ENCODE measurements at regions not wholly inside any gene's neighbourhood (a gene's known extent, or its start where the extent isn't known, plus 50 kb on each side); places are given as distances from the start of the nearest gene placed in this dataset.

DNA sequence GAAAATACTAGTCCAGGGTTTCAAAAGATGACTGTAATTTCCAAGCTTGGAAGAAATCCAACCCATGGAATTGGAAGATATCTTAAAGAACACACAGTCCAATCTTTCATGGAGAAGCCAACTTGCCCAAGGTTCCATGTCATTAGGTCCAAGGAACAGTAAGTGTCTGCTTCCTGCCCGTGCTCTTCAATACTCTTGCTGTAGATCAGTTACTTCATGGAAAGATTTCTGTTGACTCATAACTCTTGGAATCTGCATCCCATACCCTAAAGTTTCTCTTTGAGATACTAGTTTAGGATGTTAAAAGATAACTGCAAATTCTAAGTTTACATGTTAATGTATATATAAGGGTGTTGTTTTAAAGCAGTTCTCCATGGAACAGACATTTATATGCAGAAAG lies 127.9 kb upstream of the SLC13A1 start:
- H3K4me2 ChIP-seq (replicated peaks; ENCODE audit: extremely low read depth, low read length, poor library complexity, severe bottlenecking) = no peak overlapping the region
- no peaks in the 10 kb centered on the region for H3K36me3 ChIP-seq (replicated peaks in 1 of 2; ENCODE audit: control insufficient read depth in 1 of 2, insufficient read depth in 2 of 2, low read length in 2 of 2)
- DNase-seq = no peak
- Mint-ChIP-seq H3K9me3 (peaks cover 6 to 18% (median 9%) of the 10 kb centered on the region in 7 donors), H3K4me3 (no peak overlapping the region), H3K36me3 (no peaks in the 10 kb centered on the region), H3K4me1 (no peaks in the 10 kb centered on the region), H3K27me3 (ENCODE audit: low read depth in 3 of 3) (peaks cover 0 to 3% (median 0%) of the 10 kb centered on the region in 3 donors), H3K27ac (no peak overlapping the region)
- no peaks in the 10 kb centered on the region for H3K4me1 ChIP-seq (ENCODE audit: control insufficient read depth in 1 of 2, insufficient read depth in 2 of 2, low read length in 2 of 2)
- no peaks in the 10 kb centered on the region for H3K27me3 ChIP-seq (ENCODE audit: control insufficient read depth in 2 of 2, insufficient read depth in 2 of 2, low read length in 2 of 2)
- WGBS (ENCODE audit: insufficient coverage) = no CpG with 5 or more reads among the region's 1 CpG
- H3K79me2 ChIP-seq (ENCODE audit: insufficient read depth, low read length) = no peaks in the 10 kb centered on the region
- peaks cover 21% of the 10 kb centered on the region in 2 donors for H3K9me3 ChIP-seq (replicated peaks in 1 of 2; ENCODE audit: control insufficient read depth in 1 of 2, insufficient read depth in 1 of 2, low read length in 2 of 2)
- H3K4me3 ChIP-seq (replicated peaks in 1 of 3; ENCODE audit: low read depth in 2 of 3, low read length in 3 of 3) = no peak overlapping the region
- H4K20me1 ChIP-seq (ENCODE audit: insufficient read depth, low read length) = no peaks in the 10 kb centered on the region
- no peak overlapping the region for H2AFZ ChIP-seq (ENCODE audit: insufficient read depth, low read depth, low read length, poor library complexity, severe bottlenecking)
- TF ChIP-seq, protein P1, sequence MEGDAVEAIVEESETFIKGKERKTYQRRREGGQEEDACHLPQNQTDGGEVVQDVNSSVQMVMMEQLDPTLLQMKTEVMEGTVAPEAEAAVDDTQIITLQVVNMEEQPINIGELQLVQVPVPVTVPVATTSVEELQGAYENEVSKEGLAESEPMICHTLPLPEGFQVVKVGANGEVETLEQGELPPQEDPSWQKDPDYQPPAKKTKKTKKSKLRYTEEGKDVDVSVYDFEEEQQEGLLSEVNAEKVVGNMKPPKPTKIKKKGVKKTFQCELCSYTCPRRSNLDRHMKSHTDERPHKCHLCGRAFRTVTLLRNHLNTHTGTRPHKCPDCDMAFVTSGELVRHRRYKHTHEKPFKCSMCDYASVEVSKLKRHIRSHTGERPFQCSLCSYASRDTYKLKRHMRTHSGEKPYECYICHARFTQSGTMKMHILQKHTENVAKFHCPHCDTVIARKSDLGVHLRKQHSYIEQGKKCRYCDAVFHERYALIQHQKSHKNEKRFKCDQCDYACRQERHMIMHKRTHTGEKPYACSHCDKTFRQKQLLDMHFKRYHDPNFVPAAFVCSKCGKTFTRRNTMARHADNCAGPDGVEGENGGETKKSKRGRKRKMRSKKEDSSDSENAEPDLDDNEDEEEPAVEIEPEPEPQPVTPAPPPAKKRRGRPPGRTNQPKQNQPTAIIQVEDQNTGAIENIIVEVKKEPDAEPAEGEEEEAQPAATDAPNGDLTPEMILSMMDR (IDR thresholded peaks at IDR 0.05) = no peak
- no peak overlapping the region for H3K9ac ChIP-seq (ENCODE audit: insufficient read depth, low read length, poor library complexity, severe bottlenecking)
- intact Hi-C loops (cut with micrococcal nuclease) = no loop called here
- no peak overlapping the region for H3K27ac ChIP-seq (ENCODE audit: low read depth in 1 of 2, low read length in 2 of 2)

DNA sequence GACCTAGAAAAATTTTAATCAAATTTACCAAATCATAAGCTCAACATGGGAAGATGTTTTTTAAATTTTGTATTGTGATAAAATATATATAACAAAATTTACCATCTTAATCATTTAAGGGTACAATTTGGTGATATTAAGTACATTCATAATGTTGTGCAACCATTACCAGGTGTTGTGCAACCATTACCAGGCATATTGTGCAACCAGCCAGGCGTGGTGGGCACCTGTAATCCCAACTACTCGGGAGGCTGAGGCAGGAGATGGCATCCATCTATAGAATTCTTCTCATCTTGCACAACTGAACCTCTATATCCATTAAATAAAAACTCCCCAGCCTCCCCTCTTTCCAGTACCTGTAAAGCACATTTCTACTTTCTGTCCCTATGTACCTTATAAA lies 124.5 kb upstream of the SLC13A1 start:
- TF ChIP-seq, protein P1 (IDR thresholded peaks at IDR 0.05) = no peak
- no peaks in the 10 kb centered on the region for H3K4me1 Mint-ChIP-seq
- no peak overlapping the region for H3K27ac Mint-ChIP-seq
- H3K27ac ChIP-seq (ENCODE audit: low read depth in 1 of 2, low read length in 2 of 2) = no peak overlapping the region
- H4K20me1 ChIP-seq (ENCODE audit: insufficient read depth, low read length) = no peaks in the 10 kb centered on the region
- H3K4me1 ChIP-seq (ENCODE audit: control insufficient read depth in 1 of 2, insufficient read depth in 2 of 2, low read length in 2 of 2) = no peaks in the 10 kb centered on the region
- no peak overlapping the region for H3K4me3 Mint-ChIP-seq
- WGBS (ENCODE audit: insufficient coverage) = 38% methylated on average over 2 of the region's 2 CpGs
- H3K4me2 ChIP-seq (replicated peaks; ENCODE audit: extremely low read depth, low read length, poor library complexity, severe bottlenecking) = no peak overlapping the region
- H3K9me3 ChIP-seq (replicated peaks in 1 of 2; ENCODE audit: control insufficient read depth in 1 of 2, insufficient read depth in 1 of 2, low read length in 2 of 2) = peaks cover 29 to 30% of the 10 kb centered on the region in 2 donors
- H3K27me3 Mint-ChIP-seq (ENCODE audit: low read depth in 3 of 3) = no peaks in the 10 kb centered on the region
- no peak overlapping the region for H2AFZ ChIP-seq (ENCODE audit: insufficient read depth, low read depth, low read length, poor library complexity, severe bottlenecking)
- no peaks in the 10 kb centered on the region for H3K79me2 ChIP-seq (ENCODE audit: insufficient read depth, low read length)
- no peak overlapping the region for H3K9ac ChIP-seq (ENCODE audit: insufficient read depth, low read length, poor library complexity, severe bottlenecking)
- no peaks in the 10 kb centered on the region for H3K27me3 ChIP-seq (ENCODE audit: control insufficient read depth in 2 of 2, insufficient read depth in 2 of 2, low read length in 2 of 2)
- H3K9me3 Mint-ChIP-seq = peaks cover 9 to 32% (median 14%) of the 10 kb centered on the region in 7 donors
- no peaks in the 10 kb centered on the region for H3K36me3 ChIP-seq (replicated peaks in 1 of 2; ENCODE audit: control insufficient read depth in 1 of 2, insufficient read depth in 2 of 2, low read length in 2 of 2)
- H3K4me3 ChIP-seq (replicated peaks in 1 of 3; ENCODE audit: low read depth in 2 of 3, low read length in 3 of 3) = no peak overlapping the region
- no peak for DNase-seq
- H3K36me3 Mint-ChIP-seq = no peaks in the 10 kb centered on the region
- intact Hi-C loops (cut with micrococcal nuclease) = no loop called here

Measured in CD14-positive monocyte (primary cell).